ENCODE measurements at regions not wholly inside any gene's neighbourhood (a gene's known extent, or its start where the extent isn't known, plus 50 kb on each side); places are given as distances from the start of the nearest gene placed in this dataset.
"Not testable (repeated sequence)": the region's sequence is repeated elsewhere in the genome, so short reads cannot be mapped to it uniquely, and the experiment has no call there.

DNA sequence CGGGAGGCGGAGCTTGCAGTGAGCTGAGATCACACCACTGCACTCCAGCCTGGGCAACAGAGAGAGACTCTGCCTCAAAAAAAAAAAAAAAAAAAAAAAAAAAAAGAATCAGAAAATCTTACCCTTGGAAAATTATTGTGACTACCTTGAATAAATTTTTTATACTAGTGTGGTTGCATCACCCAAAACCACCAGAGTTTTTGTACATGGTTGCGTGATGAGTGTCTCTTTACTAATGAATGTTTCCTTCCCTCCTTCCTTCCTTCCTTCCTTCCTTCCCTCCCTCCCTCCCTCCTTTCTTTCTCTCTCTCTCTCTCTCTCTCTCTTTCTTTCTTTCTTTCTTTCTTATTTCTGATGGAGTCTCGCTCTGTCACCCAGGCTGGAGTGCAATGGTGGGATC lies 653.4 kb downstream of the ETS1 start:
- TF ChIP-seq, protein P1, sequence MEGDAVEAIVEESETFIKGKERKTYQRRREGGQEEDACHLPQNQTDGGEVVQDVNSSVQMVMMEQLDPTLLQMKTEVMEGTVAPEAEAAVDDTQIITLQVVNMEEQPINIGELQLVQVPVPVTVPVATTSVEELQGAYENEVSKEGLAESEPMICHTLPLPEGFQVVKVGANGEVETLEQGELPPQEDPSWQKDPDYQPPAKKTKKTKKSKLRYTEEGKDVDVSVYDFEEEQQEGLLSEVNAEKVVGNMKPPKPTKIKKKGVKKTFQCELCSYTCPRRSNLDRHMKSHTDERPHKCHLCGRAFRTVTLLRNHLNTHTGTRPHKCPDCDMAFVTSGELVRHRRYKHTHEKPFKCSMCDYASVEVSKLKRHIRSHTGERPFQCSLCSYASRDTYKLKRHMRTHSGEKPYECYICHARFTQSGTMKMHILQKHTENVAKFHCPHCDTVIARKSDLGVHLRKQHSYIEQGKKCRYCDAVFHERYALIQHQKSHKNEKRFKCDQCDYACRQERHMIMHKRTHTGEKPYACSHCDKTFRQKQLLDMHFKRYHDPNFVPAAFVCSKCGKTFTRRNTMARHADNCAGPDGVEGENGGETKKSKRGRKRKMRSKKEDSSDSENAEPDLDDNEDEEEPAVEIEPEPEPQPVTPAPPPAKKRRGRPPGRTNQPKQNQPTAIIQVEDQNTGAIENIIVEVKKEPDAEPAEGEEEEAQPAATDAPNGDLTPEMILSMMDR (IDR thresholded peaks at IDR 0.05; ENCODE audit: low read depth, low read length, poor library complexity, severe bottlenecking): not testable (repeated sequence)
- TF ChIP-seq EZH2phosphoT487 (IDR thresholded peaks at IDR 0.05; ENCODE audit: borderline replicate concordance, low read length): not testable (repeated sequence)

Measured in DOHH2 (cell line).